Muscle layer of duodenum (tissue), 2 donors: ENCODE measurements at regions not wholly inside any gene's neighbourhood (a gene's known extent, or its start where the extent isn't known, plus 50 kb on each side); places are given as distances from the start of the nearest gene placed in this dataset.
"Not testable (repeated sequence)": the region's sequence is repeated elsewhere in the genome, so short reads cannot be mapped to it uniquely, and the experiment has no call there.

Experiments
- H3K27ac ChIP-seq: one replicate; pipeline ENCODE4 v1.7.0; 2013; ENCODE audit warnings: mild to moderate bottlenecking, low read length
- H3K27me3 ChIP-seq: one replicate; pipeline ENCODE4 v1.7.0; 2013; ENCODE audit warnings: low read depth, mild to moderate bottlenecking, control low read depth, low read length
- H3K36me3 ChIP-seq, 2 donors: one replicate each; pipeline ENCODE4 v1.7.0; 2013; ENCODE audit warnings: low read length in 2 of 2, control low read depth in 1 of 2, mild to moderate bottlenecking in 1 of 2; ENCODE audit not compliant: insufficient read depth in 2 of 2, control insufficient read depth in 1 of 2
- H3K4me1 ChIP-seq, 2 donors: one replicate each; pipeline ENCODE4 v1.7.0; 2013; ENCODE audit warnings: low read length in 2 of 2, mild to moderate bottlenecking in 2 of 2, control low read depth in 1 of 2, moderate library complexity in 1 of 2; ENCODE audit not compliant: insufficient read depth in 2 of 2, control insufficient read depth in 1 of 2
- H3K4me3 ChIP-seq, 2 donors: one replicate each; pipeline ENCODE4 v1.7.0; 2013; ENCODE audit warnings: low read length in 2 of 2, low read depth in 1 of 2, mild to moderate bottlenecking in 1 of 2
- H3K9me3 ChIP-seq, 2 donors: one replicate each; pipeline ENCODE4 v1.7.0; 2013; ENCODE audit warnings: low read length in 2 of 2, control low read depth in 1 of 2, mild to moderate bottlenecking in 1 of 2; ENCODE audit not compliant: control insufficient read depth in 1 of 2
- donor health status: healthy.

DNA sequence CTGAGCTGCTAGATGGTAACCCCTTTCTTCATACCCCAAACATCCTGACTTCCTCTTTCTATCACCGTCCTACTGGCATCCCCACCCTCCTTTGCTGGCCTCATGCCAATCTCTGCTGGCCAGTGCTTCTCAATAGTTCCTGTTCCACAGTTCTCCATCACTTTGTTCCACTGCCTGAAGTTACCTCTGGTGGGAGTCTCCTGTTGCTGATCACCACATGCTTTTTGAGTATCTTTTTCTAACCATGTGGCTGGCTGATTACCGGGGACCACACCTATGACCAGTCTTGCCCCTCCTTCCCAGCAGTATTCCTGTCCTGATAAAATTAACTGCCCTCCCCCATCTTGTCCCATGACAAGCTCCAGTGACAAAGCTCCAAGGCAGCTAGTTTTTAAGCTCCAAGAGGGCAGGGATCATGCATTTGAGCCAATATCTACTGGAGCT is 380.4 kb upstream of the CCL2 start:
- Histone ChIP-seq H3K27me3 (no peaks in the 10 kb centered on the region), H3K9me3 (no peaks in the 10 kb centered on the region), H3K27ac (no peak overlapping the region), H3K36me3 (no peaks in the 10 kb centered on the region), H3K4me3 (no peak overlapping the region), H3K4me1 (no peaks in the 10 kb centered on the region)

DNA sequence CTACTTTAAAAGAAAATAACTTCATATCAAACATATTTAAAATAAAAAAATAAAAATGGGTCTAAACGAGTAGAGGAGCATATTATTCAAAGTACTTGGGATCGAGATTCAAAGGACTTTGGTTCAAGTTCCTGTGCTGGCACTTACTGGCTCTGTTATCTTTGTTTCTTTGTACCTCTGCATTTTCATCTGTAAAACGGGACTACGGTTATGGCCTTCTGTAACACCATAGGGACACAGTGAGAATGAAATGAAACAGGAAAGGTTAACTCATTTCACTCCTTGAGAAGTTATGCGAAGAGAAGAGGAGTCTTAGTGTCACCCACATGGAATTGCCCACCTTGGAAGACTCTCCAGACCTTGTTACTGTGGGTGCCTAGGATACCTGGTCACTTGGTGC is 379.1 kb upstream of the CCL2 start:
- Histone ChIP-seq H3K27ac (no peak overlapping the region), H3K9me3 (no peaks in the 10 kb centered on the region), H3K4me1 (no peaks in the 10 kb centered on the region), H3K4me3 (no peak overlapping the region), H3K36me3 (no peaks in the 10 kb centered on the region), H3K27me3 (no peaks in the 10 kb centered on the region)

GRCh38 chr17:33882273-33882672 is 372.8 kb upstream of the CCL2 start:
- not testable (repeated sequence) for H3K27me3 ChIP-seq, H3K4me3 ChIP-seq, H3K36me3 ChIP-seq, H3K9me3 ChIP-seq, H3K4me1 ChIP-seq, H3K27ac ChIP-seq

- not testable (repeated sequence) for H3K27ac ChIP-seq, H3K36me3 ChIP-seq, H3K27me3 ChIP-seq, H3K4me1 ChIP-seq, H3K4me3 ChIP-seq, H3K9me3 ChIP-seq
Observed at GRCh38 chr17:33882677-33883076, 372.4 kb upstream of the CCL2 start.

- H3K9me3 ChIP-seq = no peaks in the 10 kb centered on the region
- H3K4me3 ChIP-seq = no peak overlapping the region
- H3K27me3 ChIP-seq = no peaks in the 10 kb centered on the region
- no peaks in the 10 kb centered on the region for H3K36me3 ChIP-seq
- no peak overlapping the region for H3K27ac ChIP-seq
- H3K4me1 ChIP-seq = no peaks in the 10 kb centered on the region
Observed at GRCh38 chr17:33888455-33888854, 366.6 kb upstream of the CCL2 start.

GRCh38 chr17:33889040-33889439 is 366.0 kb upstream of the CCL2 start:
- H3K4me3 ChIP-seq = no peak overlapping the region
- H3K4me1 ChIP-seq = no peaks in the 10 kb centered on the region
- no peaks in the 10 kb centered on the region for H3K9me3 ChIP-seq
- H3K36me3 ChIP-seq = no peaks in the 10 kb centered on the region
- no peaks in the 10 kb centered on the region for H3K27me3 ChIP-seq
- no peak overlapping the region for H3K27ac ChIP-seq

DNA sequence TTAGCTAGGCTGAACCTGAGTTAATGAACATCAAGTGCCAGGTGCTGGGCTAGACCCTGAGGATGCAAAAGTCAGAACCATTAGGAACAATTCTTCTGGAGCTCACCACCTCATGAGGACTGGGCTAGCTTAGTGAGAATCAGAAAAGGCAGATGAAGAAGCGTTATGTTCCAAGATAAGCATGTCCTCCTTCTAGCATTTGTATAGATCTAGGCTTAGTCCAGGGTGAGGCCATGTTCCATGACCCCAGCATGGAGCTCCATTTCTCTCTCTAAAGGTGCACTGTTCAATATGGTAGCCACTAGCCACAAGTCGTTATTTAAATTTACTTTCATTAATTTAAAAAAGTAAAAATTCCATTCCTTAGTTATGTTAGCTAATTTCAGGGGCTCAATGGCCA is 365.3 kb upstream of the CCL2 start:
- no peaks in the 10 kb centered on the region for H3K4me1 ChIP-seq
- no peaks in the 10 kb centered on the region for H3K9me3 ChIP-seq
- no peaks in the 10 kb centered on the region for H3K36me3 ChIP-seq
- no peaks in the 10 kb centered on the region for H3K27me3 ChIP-seq
- H3K4me3 ChIP-seq = no peak overlapping the region
- no peak overlapping the region for H3K27ac ChIP-seq

- H3K36me3 ChIP-seq = no peaks in the 10 kb centered on the region
- H3K4me1 ChIP-seq = no peaks in the 10 kb centered on the region
- no peaks in the 10 kb centered on the region for H3K27me3 ChIP-seq
- no peak overlapping the region for H3K27ac ChIP-seq
- no peak overlapping the region for H3K4me3 ChIP-seq
- H3K9me3 ChIP-seq = no peaks in the 10 kb centered on the region
Observed at GRCh38 chr17:33892717-33893591, 362.1 kb upstream of the CCL2 start.

DNA sequence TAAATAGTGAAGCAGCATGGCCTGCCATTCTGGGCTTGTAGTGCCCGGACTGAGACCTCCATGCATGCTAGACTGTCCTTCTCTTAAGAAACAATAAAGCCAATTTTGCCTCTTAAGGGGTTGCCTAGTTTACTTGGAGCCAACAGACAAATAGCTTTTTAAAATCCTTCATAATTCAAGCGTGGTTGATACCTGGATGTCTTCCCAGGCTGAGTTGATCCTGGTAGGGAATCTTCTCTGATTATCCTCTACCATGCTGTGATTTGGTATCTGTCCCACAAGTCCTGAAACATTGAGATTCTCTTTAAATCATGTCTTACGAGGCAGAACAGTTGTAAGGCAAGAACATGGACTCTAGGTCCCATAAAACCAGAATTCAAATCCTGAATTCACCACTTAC is 359.6 kb upstream of the CCL2 start:
- H3K27ac ChIP-seq = no peak overlapping the region
- H3K9me3 ChIP-seq = no peaks in the 10 kb centered on the region
- H3K4me1 ChIP-seq = no peaks in the 10 kb centered on the region
- H3K27me3 ChIP-seq = no peaks in the 10 kb centered on the region
- no peak overlapping the region for H3K4me3 ChIP-seq
- no peaks in the 10 kb centered on the region for H3K36me3 ChIP-seq

DNA sequence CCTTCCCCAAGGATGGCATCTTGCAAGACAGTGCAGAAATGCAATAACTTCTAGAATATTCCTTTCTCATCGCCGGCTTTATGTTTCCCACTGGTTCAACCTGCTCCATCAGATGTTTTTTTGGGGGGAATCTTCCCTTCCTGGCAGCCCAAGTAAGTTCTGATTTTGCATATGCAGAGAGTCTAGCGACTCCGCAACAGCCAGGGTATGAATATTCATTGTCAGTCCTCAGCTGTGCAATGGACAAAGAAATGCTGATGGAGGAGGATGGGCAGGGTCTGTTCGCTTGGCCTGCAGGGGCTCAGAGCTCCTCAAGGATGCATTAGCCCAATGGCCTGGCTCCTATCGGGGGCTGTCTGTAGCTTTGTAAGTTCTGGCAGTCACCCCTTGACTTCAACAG is 358.8 kb upstream of the CCL2 start:
- no peaks in the 10 kb centered on the region for H3K9me3 ChIP-seq
- H3K4me3 ChIP-seq = no peak overlapping the region
- no peaks in the 10 kb centered on the region for H3K36me3 ChIP-seq
- H3K4me1 ChIP-seq = no peaks in the 10 kb centered on the region
- no peaks in the 10 kb centered on the region for H3K27me3 ChIP-seq
- no peak overlapping the region for H3K27ac ChIP-seq

DNA sequence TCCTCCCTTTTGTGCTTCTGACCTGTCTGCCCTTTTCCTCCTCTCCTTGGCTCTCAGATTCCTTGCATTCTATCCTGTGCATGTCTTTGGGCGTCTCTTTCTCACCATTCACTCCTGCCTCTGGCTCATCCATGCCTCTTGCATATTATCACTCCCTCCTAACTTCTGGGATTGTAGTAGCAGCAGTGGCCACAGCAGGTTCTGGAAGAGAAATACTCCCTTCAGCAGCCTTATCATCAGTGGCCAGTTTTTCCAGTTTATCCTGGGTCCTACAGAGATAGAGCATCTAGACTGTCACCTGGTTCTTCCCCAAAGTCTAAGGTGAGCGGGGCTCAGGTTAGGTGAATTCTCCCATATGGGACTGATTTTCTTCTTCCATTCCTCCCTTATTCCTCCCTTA is 354.0 kb upstream of the CCL2 start:
- Histone ChIP-seq H3K9me3 (no peaks in the 10 kb centered on the region), H3K27me3 (no peaks in the 10 kb centered on the region), H3K4me1 (no peaks in the 10 kb centered on the region), H3K36me3 (no peaks in the 10 kb centered on the region), H3K27ac (no peak overlapping the region), H3K4me3 (no peak overlapping the region)

- Histone ChIP-seq H3K27ac (no peak overlapping the region), H3K4me3 (no peak overlapping the region), H3K4me1 (no peaks in the 10 kb centered on the region), H3K36me3 (no peaks in the 10 kb centered on the region), H3K9me3 (no peaks in the 10 kb centered on the region), H3K27me3 (no peaks in the 10 kb centered on the region)
Observed at GRCh38 chr17:33902901-33903449, 352.1 kb upstream of the CCL2 start.
